Left hindlimb (tissue), 1 donor: ENCODE measurements at regions not wholly inside any gene's neighbourhood (a gene's known extent, or its start where the extent isn't known, plus 50 kb on each side); places are given as distances from the start of the nearest gene placed in this dataset.

ENCODE experiments used
- DNase-seq: peaks from one replicate; pipeline ENCODE4 v3.0.0-alpha.2; 2018

DNA sequence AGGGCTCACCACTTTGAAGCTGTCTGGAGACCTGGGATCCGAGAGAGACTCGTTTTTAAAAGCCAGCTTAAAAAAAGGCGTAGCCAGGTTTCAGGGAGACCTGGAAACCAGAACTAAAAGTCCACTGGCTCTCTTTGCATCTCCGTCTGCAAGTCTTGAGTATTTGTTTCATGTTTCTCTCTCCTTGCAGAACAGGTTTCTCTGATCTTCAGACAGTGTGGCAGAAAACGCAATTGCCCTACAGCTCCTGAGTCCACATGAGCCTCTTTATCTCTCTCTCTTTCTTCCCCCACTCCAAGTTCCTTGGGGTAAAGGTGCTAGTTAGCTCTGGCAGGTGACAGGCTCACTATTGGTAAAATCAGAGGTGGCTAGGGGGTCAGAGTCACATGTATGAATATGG is 67.0 kb upstream of the AMPD3 start:
- DNase-seq: no peak

DNA sequence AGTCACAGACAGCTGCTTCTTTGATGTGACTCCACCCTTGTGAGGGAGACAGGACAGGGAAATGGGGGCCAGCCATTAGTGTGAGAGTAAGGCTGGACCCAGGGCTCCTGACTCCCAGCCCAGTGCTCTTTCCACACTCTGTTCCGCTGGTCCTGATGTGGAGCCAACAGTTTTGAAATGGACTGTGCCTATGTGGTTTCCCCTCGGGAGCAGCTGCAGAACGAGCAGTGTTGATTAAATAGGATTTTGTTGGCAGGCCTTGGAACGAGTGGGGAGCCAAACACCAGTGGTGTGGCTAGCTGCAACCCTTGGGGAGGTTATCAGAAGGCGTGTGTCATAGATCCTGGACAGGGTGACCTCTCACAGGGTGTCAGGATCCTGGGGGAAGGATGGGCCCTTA is 66.5 kb upstream of the AMPD3 start:
- no peak for DNase-seq

DNA sequence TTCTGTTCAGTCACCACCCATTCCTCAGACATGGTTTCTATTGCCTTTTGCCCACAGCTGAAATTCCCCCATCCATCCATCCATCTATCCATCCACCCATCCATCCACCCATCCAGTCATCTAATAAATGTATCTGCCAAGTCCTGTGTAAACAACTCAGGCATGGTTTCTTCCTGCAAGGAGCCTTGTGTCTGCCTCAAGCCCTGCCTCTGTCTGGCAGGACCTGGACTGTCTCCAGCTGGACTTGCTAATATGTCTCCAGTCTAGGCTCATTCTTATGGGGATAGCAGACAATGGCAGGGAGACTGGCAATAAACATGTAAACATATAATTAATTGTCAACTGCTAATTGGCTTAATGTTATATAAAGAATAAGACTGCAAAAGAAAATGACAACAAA is 64.7 kb upstream of the AMPD3 start:
- DNase-seq: no peak

DNA sequence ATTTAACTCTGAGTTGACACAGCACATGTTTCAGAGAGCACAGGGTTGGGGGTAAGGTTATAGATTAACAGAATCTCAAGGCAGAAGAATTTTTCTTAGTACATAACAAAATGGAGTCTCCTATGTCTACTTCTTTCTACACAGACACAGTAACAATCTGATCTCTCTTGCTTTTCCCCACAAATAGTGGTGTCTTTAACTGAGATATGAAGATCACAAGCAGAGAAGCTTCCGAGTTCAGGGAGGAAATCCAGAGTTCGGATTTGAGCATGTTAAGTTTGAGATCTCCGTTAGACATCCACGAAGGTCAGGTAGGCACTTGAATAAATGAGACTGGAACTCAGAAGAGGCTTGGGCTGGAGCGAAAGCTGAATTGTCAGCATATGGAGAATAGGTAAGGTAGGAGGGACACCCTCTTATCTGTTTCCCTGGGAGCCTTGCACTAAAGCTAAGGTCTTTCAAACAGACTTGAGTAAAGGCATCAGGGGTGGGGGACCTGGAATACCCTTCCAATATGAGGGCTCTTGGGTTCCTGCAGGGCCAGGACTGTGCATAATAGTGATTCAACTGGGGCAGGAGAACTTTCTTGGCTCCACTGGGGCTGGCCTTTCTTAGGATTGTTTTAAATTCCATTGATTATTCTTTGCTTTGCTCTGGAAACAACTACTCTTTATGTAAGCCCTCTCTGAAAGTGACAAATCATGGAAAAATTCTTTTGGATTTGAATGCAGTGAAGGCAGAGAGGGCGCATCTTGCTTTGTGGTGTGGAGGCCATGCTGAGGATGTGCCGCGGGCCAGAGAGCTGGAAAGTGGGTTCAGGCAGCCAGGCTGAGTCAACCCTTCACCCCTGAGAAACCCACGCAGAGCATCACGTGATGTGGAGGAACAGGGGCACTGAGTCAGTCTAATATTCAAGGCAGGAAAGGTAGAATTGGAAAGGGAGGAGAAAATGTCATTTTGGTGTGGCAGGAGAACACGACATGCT is 62.7 kb upstream of the AMPD3 start:
- no peak for DNase-seq

DNA sequence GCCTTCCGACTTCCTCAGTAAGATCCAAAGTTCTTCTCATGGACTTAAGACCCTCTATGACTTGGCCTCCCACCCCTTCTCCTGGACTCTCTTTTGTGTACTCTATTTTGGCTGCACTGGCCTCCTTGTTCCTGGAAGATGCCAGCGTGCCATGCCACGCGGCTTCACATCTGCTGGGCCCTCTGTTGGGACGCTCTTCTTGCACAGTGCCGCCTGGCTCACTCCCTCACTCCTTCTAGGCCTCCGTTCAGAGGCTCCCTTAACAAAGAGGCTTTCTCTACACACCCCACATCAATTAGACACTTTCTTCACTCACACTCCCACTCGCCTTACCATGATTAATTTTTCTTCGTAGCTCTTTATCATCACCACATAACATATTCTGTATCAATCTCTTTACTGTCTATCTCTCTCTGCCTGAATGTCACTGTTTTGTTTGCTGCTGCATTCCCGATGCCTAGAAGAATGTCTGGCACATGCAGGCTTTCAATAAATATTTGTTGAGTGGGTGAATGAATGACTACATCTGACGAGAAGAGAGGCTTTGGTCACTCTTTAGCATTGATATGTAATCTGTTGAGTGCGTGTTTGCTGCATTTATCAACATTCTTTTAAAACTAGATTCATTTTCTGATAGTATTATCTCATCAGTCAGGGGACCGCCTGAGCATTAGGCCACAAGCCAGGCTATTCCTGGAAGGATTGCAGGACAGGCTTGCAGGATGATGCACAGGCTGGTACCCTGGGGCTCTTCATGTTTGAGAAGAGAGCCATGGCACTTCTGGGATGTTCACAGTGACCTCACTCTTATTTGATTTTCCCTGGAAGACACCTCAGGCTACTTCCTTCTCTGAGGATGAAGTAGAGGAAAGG is 60.6 kb upstream of the AMPD3 start:
- no peak for DNase-seq

DNA sequence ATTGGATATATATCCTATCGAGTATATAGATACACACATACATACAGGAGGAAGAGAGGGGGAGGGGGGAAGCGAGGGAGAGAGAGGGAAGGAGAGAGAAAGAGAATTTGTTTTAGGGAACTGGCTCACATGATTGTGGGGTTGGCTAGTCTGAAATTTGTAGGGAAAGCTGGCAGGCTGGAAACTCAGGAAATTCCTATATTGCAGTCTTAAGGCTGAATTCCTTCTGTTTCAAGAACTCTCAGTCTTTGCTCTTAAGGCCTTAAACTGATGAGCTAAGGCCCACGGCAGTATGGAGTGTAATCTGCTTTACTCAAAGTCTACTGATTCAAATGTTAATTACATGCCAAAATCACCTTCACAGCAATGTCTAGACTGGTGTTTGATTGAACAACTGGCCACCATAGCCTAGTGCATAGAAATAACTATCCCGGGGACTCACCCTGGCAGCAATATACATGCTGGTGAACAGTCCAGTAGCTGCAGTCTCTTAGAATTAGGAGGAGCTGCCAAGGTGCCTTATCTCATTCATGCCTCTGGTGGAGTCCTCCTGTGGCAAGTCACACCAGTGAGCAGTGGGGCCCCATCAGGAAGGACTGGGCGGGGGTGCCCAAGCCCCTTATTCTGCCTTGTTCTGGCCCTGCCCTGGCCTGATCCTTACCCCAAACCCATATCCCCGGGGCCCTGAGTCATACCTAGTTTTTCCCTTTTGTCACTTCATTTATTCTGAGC is 59.7 kb upstream of the AMPD3 start:
- no peak for DNase-seq

DNA sequence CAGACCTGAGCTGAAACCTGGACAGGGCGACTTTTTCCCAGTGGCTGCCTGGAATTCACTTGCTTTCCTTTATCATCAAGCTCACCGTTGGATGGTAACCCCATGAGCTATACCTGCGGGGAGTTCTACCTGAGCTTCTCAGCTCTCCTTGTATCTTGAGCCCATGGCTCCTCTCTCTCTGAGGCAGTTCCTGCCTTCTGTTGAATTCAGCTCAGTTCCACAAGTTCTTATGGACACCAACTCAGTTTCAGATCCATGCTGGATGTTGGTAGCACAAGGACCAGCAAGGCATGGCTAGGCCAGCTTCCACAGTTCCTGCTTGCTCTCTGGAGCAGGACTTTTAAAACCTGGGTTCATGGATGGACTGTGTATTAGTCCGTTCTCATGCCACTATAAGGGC is 58.3 kb upstream of the AMPD3 start:
- DNase-seq: no peak

DNA sequence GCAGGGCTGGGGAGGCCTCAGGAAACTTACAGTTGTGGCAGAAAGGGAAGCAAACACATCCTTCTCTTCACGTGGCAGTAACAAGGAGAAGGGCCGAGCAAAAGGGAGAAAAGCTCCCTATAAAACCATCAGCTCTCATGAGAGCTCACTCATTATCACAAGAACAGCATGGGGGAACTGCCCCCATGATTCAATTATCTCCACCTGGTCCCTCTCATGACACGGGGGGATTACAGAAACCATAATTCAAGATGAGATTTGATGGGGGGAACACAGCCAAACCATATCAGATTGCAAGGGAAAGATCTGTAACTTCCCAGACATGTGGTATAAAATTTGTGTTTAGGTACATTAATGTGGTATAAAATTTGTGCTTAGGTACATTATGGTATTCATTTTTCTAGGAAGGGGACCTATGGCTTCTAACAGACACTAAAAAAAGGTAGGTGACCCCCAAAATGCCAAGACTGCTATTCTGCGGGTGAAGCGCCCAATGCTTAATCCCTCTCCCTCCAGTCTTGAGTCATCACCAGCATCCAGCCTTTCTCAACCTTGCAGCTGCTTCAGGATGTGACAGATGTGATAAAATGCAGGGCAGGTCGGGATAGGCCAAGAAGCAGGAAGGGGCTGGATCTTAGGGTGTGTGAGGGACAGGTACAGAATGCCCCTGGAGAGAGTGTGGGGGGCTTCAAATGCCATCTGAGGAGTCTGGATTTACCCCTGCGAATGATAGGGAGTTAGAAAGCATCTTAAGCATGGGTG is 57.7 kb upstream of the AMPD3 start:
- no peak for DNase-seq

DNA sequence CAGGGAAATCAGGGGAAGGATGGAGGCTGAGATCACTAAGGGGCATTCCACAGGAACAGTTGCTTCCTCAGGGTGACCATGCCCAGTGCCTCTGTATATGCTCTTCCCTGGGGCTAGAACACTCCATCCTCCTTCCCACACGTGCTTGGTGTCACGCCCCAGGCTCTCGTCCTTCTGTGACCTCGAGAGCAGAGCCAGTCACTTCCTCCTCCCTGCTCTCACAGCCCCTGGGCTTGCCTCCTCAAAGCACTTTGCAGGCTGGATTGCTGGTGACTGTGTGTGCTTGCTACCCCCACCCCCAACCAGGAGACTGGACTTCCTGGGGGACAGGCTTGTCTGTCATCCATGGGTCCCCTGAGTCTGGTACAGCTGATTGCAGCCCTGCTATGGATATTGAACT is 56.5 kb upstream of the AMPD3 start:
- DNase-seq: no peak

DNA sequence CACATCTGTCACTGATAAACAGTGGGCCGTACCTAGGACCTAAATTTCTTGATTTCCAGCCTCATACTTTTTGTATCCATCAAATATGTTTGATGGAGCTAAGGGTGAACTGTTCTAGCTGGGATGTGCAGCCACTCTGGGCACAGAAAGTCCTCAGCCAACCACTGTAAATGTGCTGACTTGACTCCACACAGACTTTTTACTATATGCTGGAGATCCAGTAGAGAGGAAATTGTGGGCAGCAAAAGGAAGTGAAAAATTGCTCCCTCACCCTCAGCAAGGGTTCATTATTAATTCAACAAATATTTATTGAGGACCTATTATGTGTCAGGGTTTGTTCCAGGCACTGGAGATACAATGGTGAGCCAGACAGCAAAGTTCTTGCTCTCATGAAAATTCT is 54.2 kb upstream of the AMPD3 start:
- no peak for DNase-seq

DNA sequence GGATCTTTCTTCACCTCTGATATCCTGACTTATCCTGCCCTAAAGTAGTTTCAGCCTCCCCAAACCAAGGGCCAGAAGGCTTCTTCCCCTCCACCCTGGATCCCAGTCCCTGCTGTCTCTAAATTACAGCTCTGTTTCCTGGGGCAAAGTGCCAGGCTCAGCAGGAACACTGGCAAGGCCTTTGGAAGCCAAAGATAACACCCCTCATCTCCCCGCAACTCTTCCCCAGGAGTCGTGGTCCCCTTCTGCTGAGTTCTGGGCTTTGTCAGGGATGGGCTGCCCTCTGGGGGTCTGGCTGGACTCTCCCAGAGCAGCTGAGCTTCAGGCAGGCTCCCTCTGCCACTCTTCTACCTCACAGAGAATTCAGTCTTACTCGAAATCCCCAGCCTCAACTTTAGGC is 53.8 kb upstream of the AMPD3 start:
- no peak for DNase-seq

DNA sequence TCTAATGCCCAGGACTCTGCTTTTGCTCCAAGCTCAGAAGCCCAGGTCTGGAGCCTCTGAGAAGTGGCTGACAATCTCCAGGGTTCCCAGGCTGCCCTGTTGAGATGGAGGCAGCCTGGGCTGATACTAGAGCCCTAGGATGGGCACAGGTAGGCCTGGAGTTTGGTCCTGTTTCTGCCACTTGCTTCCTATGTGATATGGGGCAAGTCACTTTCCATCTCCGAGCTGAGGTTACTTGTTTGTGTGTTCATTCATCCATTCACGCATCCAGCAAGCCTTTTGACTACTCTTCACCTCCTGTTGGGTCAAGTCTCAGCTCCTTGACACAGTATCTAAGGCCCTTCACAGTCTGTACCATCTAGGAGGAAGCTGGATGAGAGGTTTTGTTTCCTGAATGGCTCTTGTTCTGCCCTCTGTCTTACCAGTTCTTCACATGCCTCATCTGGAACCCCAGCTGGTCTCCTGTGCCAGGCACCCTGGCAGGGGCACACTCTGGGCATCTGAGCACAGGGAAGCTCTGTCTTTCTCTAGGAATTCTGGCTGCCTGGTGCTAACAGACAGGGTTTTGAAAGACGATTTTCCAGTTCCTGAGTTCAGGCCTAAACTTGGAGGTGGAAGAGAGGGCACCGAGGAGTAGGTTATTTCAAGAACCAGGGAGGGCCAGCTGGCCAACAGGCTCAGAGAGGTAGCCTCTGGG is 53.2 kb upstream of the AMPD3 start:
- no peak for DNase-seq
